ENCODE measurements at regions not wholly inside any gene's neighbourhood (a gene's known extent, or its start where the extent isn't known, plus 50 kb on each side); places are given as distances from the start of the nearest gene placed in this dataset.

GRCh38 chr12:29858270-29858786, 74.6 kb upstream of the TMTC1 start:
- in situ Hi-C loops (cut with MboI; ENCODE audit: low pct_ligation_motif_present in 1 of 4, low pct_unique_long_range_greater_than_20kb in 1 of 4, low sequenced_read_pairs in 3 of 4), result no loop called here
- DNase-seq, result no peak
- H3K27ac ChIP-seq, result no peak overlapping the region

GRCh38 chr12:29847246-29847645, 63.5 kb upstream of the TMTC1 start:
- Histone ChIP-seq H3K4me1 (no peaks in the 10 kb centered on the region), H3K4me3 (no peak overlapping the region), H3K27ac (no peak overlapping the region), H3K9me3 (no peaks in the 10 kb centered on the region), H3K27me3 (no peaks in the 10 kb centered on the region), H3K36me3 (no peaks in the 10 kb centered on the region)
- TF ChIP-seq POLR2A (IDR thresholded peaks at IDR 0.05) (no peak), CTCF (IDR thresholded peaks at IDR 0.05) (no peak), POLR2AphosphoS5 (IDR thresholded peaks at IDR 0.05) (no peak), EP300 (IDR thresholded peaks at IDR 0.05; ENCODE audit: low read depth) (no peak)
- in situ Hi-C loops (cut with MboI; ENCODE audit: low pct_ligation_motif_present in 1 of 4, low pct_unique_long_range_greater_than_20kb in 1 of 4, low sequenced_read_pairs in 3 of 4) (no loop called here), intact Hi-C loops (cut with DNase I; ENCODE audit: low total_unique reads) (no loop called here)
- no peak for DNase-seq
- WGBS, 2 donors (ENCODE audit: low coverage in 1 of 2), result 71 to 75% methylated on average over 2 of the region's 2 CpGs

More at GRCh38 chr12:29858270-29858786, 74.6 kb upstream of the TMTC1 start:
- H3K9me3 ChIP-seq, result no peaks in the 10 kb centered on the region
- H3K27me3 ChIP-seq, result no peaks in the 10 kb centered on the region
- H3K36me3 ChIP-seq, result no peaks in the 10 kb centered on the region
- no peaks in the 10 kb centered on the region for H3K4me1 ChIP-seq
- no peak overlapping the region for H3K4me3 ChIP-seq
- 64 to 88% methylated on average over 1 to 2 of the region's 2 CpGs for WGBS, 2 donors (ENCODE audit: low coverage in 1 of 2)
- intact Hi-C loops (cut with DNase I; ENCODE audit: low total_unique reads), result no loop called here
- TF ChIP-seq POLR2AphosphoS5 (IDR thresholded peaks at IDR 0.05), result no peak
- no peak for TF ChIP-seq CTCF (IDR thresholded peaks at IDR 0.05)
- no peak for TF ChIP-seq EP300 (IDR thresholded peaks at IDR 0.05; ENCODE audit: low read depth)
- no peak for TF ChIP-seq POLR2A (IDR thresholded peaks at IDR 0.05)

- no peaks in the 10 kb centered on the region for H3K4me1 ChIP-seq
- in situ Hi-C loops (cut with MboI; ENCODE audit: low pct_ligation_motif_present in 1 of 4, low pct_unique_long_range_greater_than_20kb in 1 of 4, low sequenced_read_pairs in 3 of 4), result no loop called here
- H3K4me3 ChIP-seq, result no peak overlapping the region
- H3K9me3 ChIP-seq, result no peaks in the 10 kb centered on the region
- H3K36me3 ChIP-seq, result no peaks in the 10 kb centered on the region
- no peak for DNase-seq
- TF ChIP-seq EP300 (IDR thresholded peaks at IDR 0.05; ENCODE audit: low read depth) (no peak), POLR2A (IDR thresholded peaks at IDR 0.05) (no peak), CTCF (IDR thresholded peaks at IDR 0.05) (no peak), POLR2AphosphoS5 (IDR thresholded peaks at IDR 0.05) (no peak)
- WGBS, 2 donors (ENCODE audit: low coverage in 1 of 2), result 43% methylated on average over 2 of the region's 2 CpGs; no CpG with 5 or more reads in 1 of the 2 donors
- intact Hi-C loops (cut with DNase I; ENCODE audit: low total_unique reads), result no loop called here
- H3K27ac ChIP-seq, result no peak overlapping the region
- H3K27me3 ChIP-seq, result no peaks in the 10 kb centered on the region
Measured at GRCh38 chr12:29844667-29845066, 60.9 kb upstream of the TMTC1 start.

- Histone ChIP-seq H3K36me3 (no peaks in the 10 kb centered on the region), H3K4me3 (no peak overlapping the region), H3K27me3 (no peaks in the 10 kb centered on the region), H3K9me3 (peaks cover 0 to 2% of the 10 kb centered on the region in 2 donors), H3K27ac (no peak overlapping the region), H3K4me1 (no peaks in the 10 kb centered on the region)
- intact Hi-C loops (cut with DNase I; ENCODE audit: low total_unique reads), result no loop called here
- TF ChIP-seq EP300 (IDR thresholded peaks at IDR 0.05; ENCODE audit: low read depth) (no peak), CTCF (IDR thresholded peaks at IDR 0.05) (no peak), POLR2A (IDR thresholded peaks at IDR 0.05) (no peak), POLR2AphosphoS5 (IDR thresholded peaks at IDR 0.05) (no peak)
- in situ Hi-C loops (cut with MboI; ENCODE audit: low pct_ligation_motif_present in 1 of 4, low pct_unique_long_range_greater_than_20kb in 1 of 4, low sequenced_read_pairs in 3 of 4), result no loop called here
- no peak for DNase-seq
Measured at GRCh38 chr12:29843036-29843435, 59.3 kb upstream of the TMTC1 start.
